Natural killer cell (primary cell): ENCODE measurements at regions not wholly inside any gene's neighbourhood (a gene's known extent, or its start where the extent isn't known, plus 50 kb on each side); places are given as distances from the start of the nearest gene placed in this dataset.

ENCODE experiments used
- ATAC-seq, 3 donors: fragments of 150-1000 bp in 2 of 3; fragments of 200-7000 bp in 1 of 3; cut with Tn5 transposase; 1 replicate in 1 of 3; 2 replicates in 2 of 3; pipeline ENCODE4 v1.10.0; 2021; ENCODE audit warnings: mild to moderate bottlenecking in 2 of 3, moderate library complexity in 2 of 3
- DNase-seq, 2 donors: peaks; one replicate each; pipeline versions ENCODE4 v3.0.0 to v3.0.0-alpha.2; 2013 to 2021; ENCODE audit warnings: mixed read lengths in 1 of 2
- H3K27ac ChIP-seq: one replicate; pipeline ENCODE4 v1.5.1; 2013; ENCODE audit warnings: mild to moderate bottlenecking, low read length
- H3K27me3 ChIP-seq: one replicate; pipeline ENCODE4 v1.6.1; 2013; ENCODE audit warnings: low read length; ENCODE audit not compliant: control insufficient read depth, insufficient read depth
- H3K36me3 ChIP-seq: one replicate; pipeline ENCODE4 v1.6.1; 2013; ENCODE audit warnings: low read length; ENCODE audit not compliant: control insufficient read depth, insufficient read depth
- H3K4me1 ChIP-seq: one replicate; pipeline ENCODE4 v1.6.1; 2013; ENCODE audit warnings: low read length; ENCODE audit not compliant: control insufficient read depth, insufficient read depth
- H3K4me3 ChIP-seq: one replicate; pipeline ENCODE4 v1.5.1; 2013; ENCODE audit warnings: low read length
- H3K9me3 ChIP-seq: one replicate; pipeline ENCODE4 v1.6.1; 2013; ENCODE audit warnings: low read length; ENCODE audit not compliant: control insufficient read depth, insufficient read depth
- H3K27ac Mint-ChIP-seq, 2 donors: one replicate each; pipeline ENCODE4 v1.8.0; 2022; ENCODE audit warnings: mild to moderate bottlenecking in 2 of 2, mixed read lengths in 2 of 2, moderate library complexity in 1 of 2
- H3K27me3 Mint-ChIP-seq, 2 donors: one replicate each; pipeline ENCODE4 v1.8.0; 2022; ENCODE audit warnings: low read depth in 2 of 2, mixed read lengths in 2 of 2
- H3K36me3 Mint-ChIP-seq: one replicate; pipeline ENCODE4 v1.8.0; 2022; ENCODE audit warnings: mixed read lengths
- H3K4me1 Mint-ChIP-seq, 2 donors: one replicate each; pipeline ENCODE4 v1.8.0; 2022; ENCODE audit warnings: mixed read lengths in 2 of 2
- H3K4me3 Mint-ChIP-seq: one replicate; pipeline ENCODE4 v1.8.0; 2022; ENCODE audit warnings: mild to moderate bottlenecking, moderate library complexity, mixed read lengths
- H3K9me3 Mint-ChIP-seq, 2 donors: one replicate each; pipeline ENCODE4 v1.8.0; 2022; ENCODE audit warnings: mixed read lengths in 2 of 2
- WGBS: methylation state at CpG from one replicate; pipeline ENCODE4 v1.1.7; 2013; ENCODE audit warnings: missing lambda C conversion rate; ENCODE audit not compliant: insufficient coverage; 5-methylcytosine and 5-hydroxymethylcytosine counted together
- intact Hi-C: fragments of 100-400 bp; cut with micrococcal nuclease; formaldehyde crosslinking; loops from one replicate; pipeline ENCODE4 v1.14.2; 2022
- TF ChIP-seq, protein P1 (sequence below): fragments of 200-600 bp; IDR thresholded peaks from one replicate; pipeline ENCODE4 v1.8.0; 2022; ENCODE audit warnings: antibody characterized with exemption

- no peaks in the 10 kb centered on the region for H3K4me1 ChIP-seq
- H3K27ac Mint-ChIP-seq, result no peak overlapping the region
- H3K27ac ChIP-seq, result no peak overlapping the region
- no peaks in the 10 kb centered on the region for H3K9me3 Mint-ChIP-seq
- no peak overlapping the region for H3K4me3 Mint-ChIP-seq
- peaks cover 5 to 11% of the 10 kb centered on the region in 2 donors for H3K4me1 Mint-ChIP-seq
- no CpG with 5 or more reads among the region's 1 CpG for WGBS
- no peaks in the 10 kb centered on the region for H3K36me3 ChIP-seq
- no peak overlapping the region for H3K4me3 ChIP-seq
- no peaks in the 10 kb centered on the region for H3K27me3 ChIP-seq
- ATAC-seq (no peak), DNase-seq (no peak)
- TF ChIP-seq, protein P1, sequence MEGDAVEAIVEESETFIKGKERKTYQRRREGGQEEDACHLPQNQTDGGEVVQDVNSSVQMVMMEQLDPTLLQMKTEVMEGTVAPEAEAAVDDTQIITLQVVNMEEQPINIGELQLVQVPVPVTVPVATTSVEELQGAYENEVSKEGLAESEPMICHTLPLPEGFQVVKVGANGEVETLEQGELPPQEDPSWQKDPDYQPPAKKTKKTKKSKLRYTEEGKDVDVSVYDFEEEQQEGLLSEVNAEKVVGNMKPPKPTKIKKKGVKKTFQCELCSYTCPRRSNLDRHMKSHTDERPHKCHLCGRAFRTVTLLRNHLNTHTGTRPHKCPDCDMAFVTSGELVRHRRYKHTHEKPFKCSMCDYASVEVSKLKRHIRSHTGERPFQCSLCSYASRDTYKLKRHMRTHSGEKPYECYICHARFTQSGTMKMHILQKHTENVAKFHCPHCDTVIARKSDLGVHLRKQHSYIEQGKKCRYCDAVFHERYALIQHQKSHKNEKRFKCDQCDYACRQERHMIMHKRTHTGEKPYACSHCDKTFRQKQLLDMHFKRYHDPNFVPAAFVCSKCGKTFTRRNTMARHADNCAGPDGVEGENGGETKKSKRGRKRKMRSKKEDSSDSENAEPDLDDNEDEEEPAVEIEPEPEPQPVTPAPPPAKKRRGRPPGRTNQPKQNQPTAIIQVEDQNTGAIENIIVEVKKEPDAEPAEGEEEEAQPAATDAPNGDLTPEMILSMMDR, result no peak
- H3K27me3 Mint-ChIP-seq, result no peaks in the 10 kb centered on the region
- no peaks in the 10 kb centered on the region for H3K9me3 ChIP-seq
- intact Hi-C loops, result no loop called here
- no peaks in the 10 kb centered on the region for H3K36me3 Mint-ChIP-seq
These were observed 140.5 kb upstream of the SGO1 start for GRCh38 chr3:20326541-20326940.

GRCh38 chr3:20325563-20325962 lies 139.6 kb upstream of the SGO1 start:
- intact Hi-C loops, result no loop called here
- Histone ChIP-seq H3K4me3 (no peak overlapping the region), H3K4me1 (no peaks in the 10 kb centered on the region), H3K36me3 (no peaks in the 10 kb centered on the region), H3K27me3 (no peaks in the 10 kb centered on the region), H3K9me3 (no peaks in the 10 kb centered on the region), H3K27ac (no peak overlapping the region)
- no peaks in the 10 kb centered on the region for H3K27me3 Mint-ChIP-seq
- no peak overlapping the region for H3K27ac Mint-ChIP-seq
- no peak overlapping the region for H3K4me3 Mint-ChIP-seq
- WGBS, result no CpG with 5 or more reads among the region's 1 CpG
- no peak for DNase-seq
- H3K4me1 Mint-ChIP-seq, result peaks cover 5 to 11% of the 10 kb centered on the region in 2 donors
- no peaks in the 10 kb centered on the region for H3K36me3 Mint-ChIP-seq
- TF ChIP-seq, protein P1, result no peak
- no peak for ATAC-seq
- H3K9me3 Mint-ChIP-seq, result no peaks in the 10 kb centered on the region

DNA sequence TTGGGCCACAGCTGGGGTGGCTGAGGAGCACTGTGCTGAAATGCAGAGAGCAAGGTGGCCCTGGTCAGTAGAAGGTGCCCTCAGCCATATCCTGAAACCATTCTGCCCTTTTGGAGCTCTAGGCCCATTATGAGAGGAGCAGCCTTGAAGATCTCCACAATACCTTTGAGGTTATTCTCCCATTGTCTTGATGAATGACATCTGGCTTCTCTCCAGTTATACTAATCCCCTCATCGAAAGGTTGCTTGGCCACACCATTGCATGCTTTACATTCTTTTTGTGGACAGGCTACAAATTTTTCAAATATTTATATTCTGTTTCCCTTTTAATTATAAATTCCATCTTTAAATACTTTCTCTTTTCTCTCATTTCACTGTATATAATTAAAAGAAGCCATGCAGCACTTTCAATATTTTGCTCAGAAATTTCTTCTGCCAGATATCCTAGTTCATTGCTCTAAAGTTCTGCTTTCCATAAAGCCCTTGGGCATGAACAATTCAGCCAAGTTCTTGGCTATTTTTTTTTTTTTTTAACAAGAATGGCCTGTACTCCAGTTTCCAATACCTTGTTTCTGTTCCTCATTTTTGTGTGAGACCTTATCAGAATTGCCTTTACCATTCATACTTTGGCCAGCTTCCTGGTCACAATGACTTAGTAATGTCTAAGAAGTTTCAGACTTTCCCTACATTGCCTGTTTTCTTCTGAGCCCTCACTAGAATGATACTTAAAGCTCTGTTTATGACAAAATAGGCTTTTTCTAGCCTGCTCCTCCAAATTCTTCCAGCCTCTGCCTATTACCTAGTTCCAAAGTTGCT lies 138.9 kb upstream of the SGO1 start:
- Histone ChIP-seq H3K9me3 (no peaks in the 10 kb centered on the region), H3K4me3 (no peak overlapping the region), H3K27ac (no peak overlapping the region), H3K27me3 (no peaks in the 10 kb centered on the region), H3K36me3 (no peaks in the 10 kb centered on the region), H3K4me1 (no peaks in the 10 kb centered on the region)
- Mint-ChIP-seq H3K36me3 (no peaks in the 10 kb centered on the region), H3K27me3 (no peaks in the 10 kb centered on the region), H3K27ac (no peak overlapping the region), H3K9me3 (no peaks in the 10 kb centered on the region), H3K4me3 (no peak overlapping the region), H3K4me1 (peaks cover 5 to 11% of the 10 kb centered on the region in 2 donors)
- no peak for DNase-seq
- intact Hi-C loops, result no loop called here
- TF ChIP-seq, protein P1, result no peak
- no peak for ATAC-seq
- WGBS, result 100% methylated on average over 1 of the region's 1 CpG
